ENCODE measurements at regions not wholly inside any gene's neighbourhood (a gene's known extent, or its start where the extent isn't known, plus 50 kb on each side); places are given as distances from the start of the nearest gene placed in this dataset.

GRCh38 chr12:82012176-82012575 is 253.0 kb upstream of the PPFIA2 start:
- Histone ChIP-seq H3K27ac (ENCODE audit: control insufficient read depth, insufficient read depth, low read length) (no peak overlapping the region), H3K9me1 (ENCODE audit: control insufficient read depth, extremely low read depth, insufficient read depth, low read length) (no peaks in the 10 kb centered on the region), H3K4me3 (ENCODE audit: control insufficient read depth in 2 of 3, extremely low read depth in 1 of 3, insufficient read depth in 2 of 3, low read depth in 1 of 3, low read length in 3 of 3) (no peak overlapping the region), H3K79me2 (ENCODE audit: control insufficient read depth, insufficient read depth, low read length) (no peaks in the 10 kb centered on the region), H2AFZ (ENCODE audit: control insufficient read depth, low read length) (no peak overlapping the region), H3K4me1 (ENCODE audit: control insufficient read depth, extremely low read depth, insufficient read depth, low read length) (no peaks in the 10 kb centered on the region), H3K36me3 (ENCODE audit: control insufficient read depth in 2 of 2, extremely low read depth in 1 of 2, insufficient read depth in 2 of 2, low read length in 2 of 2) (no peaks in the 10 kb centered on the region), H3K9me3 (ENCODE audit: control insufficient read depth, low read depth, low read length) (no peaks in the 10 kb centered on the region), H3K4me2 (ENCODE audit: control insufficient read depth, extremely low read depth, insufficient read depth, low read depth, low read length) (no peak overlapping the region), H4K20me1 (ENCODE audit: control insufficient read depth, extremely low read depth, insufficient read depth, low read length) (no peaks in the 10 kb centered on the region), H3K9ac (ENCODE audit: control insufficient read depth, extremely low read depth, insufficient read depth, low read length) (no peak overlapping the region), H3K27me3 (ENCODE audit: control insufficient read depth, extremely low read depth, insufficient read depth, low read length) (no peaks in the 10 kb centered on the region)
- DNase-seq (ENCODE audit: low read depth, low spot score) (no peak), FAIRE-seq (no peak)
- no peak for TF ChIP-seq EZH2 (IDR thresholded peaks at IDR 0.05; ENCODE audit: low read length)
- TF ChIP-seq CTCF (optimal IDR thresholded peaks at IDR 0.05 in 1 of 3, IDR thresholded peaks at IDR 0.05 in 1 of 3, conservative IDR thresholded peaks at IDR 0.05 in 1 of 3; ENCODE audit: extremely low read depth in 1 of 3, insufficient read depth in 2 of 3, low read length in 3 of 3) = no peak
- dilution Hi-C loops (cut with MboI; ENCODE audit: extremely low pct_ligation_motif_present, low sequenced_read_pairs) = no loop called here

- no peaks in the 10 kb centered on the region for H3K79me2 ChIP-seq (ENCODE audit: control insufficient read depth, insufficient read depth, low read length)
- FAIRE-seq = no peak
- no peak overlapping the region for H3K9ac ChIP-seq (ENCODE audit: control insufficient read depth, extremely low read depth, insufficient read depth, low read length)
- no peaks in the 10 kb centered on the region for H3K9me3 ChIP-seq (ENCODE audit: control insufficient read depth, low read depth, low read length)
- TF ChIP-seq CTCF (optimal IDR thresholded peaks at IDR 0.05 in 1 of 3, IDR thresholded peaks at IDR 0.05 in 1 of 3, conservative IDR thresholded peaks at IDR 0.05 in 1 of 3; ENCODE audit: extremely low read depth in 1 of 3, insufficient read depth in 2 of 3, low read length in 3 of 3) = no peak
- no peak for TF ChIP-seq EZH2 (IDR thresholded peaks at IDR 0.05; ENCODE audit: low read length)
- no peaks in the 10 kb centered on the region for H3K27me3 ChIP-seq (ENCODE audit: control insufficient read depth, extremely low read depth, insufficient read depth, low read length)
- no peaks in the 10 kb centered on the region for H3K9me1 ChIP-seq (ENCODE audit: control insufficient read depth, extremely low read depth, insufficient read depth, low read length)
- H2AFZ ChIP-seq (ENCODE audit: control insufficient read depth, low read length) = no peak overlapping the region
- dilution Hi-C loops (cut with MboI; ENCODE audit: extremely low pct_ligation_motif_present, low sequenced_read_pairs) = no loop called here
- H3K4me3 ChIP-seq (ENCODE audit: control insufficient read depth in 2 of 3, extremely low read depth in 1 of 3, insufficient read depth in 2 of 3, low read depth in 1 of 3, low read length in 3 of 3) = no peak overlapping the region
- H3K27ac ChIP-seq (ENCODE audit: control insufficient read depth, insufficient read depth, low read length) = no peak overlapping the region
- no peak for DNase-seq (ENCODE audit: low read depth, low spot score)
- no peaks in the 10 kb centered on the region for H3K4me1 ChIP-seq (ENCODE audit: control insufficient read depth, extremely low read depth, insufficient read depth, low read length)
- no peak overlapping the region for H3K4me2 ChIP-seq (ENCODE audit: control insufficient read depth, extremely low read depth, insufficient read depth, low read depth, low read length)
- H3K36me3 ChIP-seq (ENCODE audit: control insufficient read depth in 2 of 2, extremely low read depth in 1 of 2, insufficient read depth in 2 of 2, low read length in 2 of 2) = no peaks in the 10 kb centered on the region
- H4K20me1 ChIP-seq (ENCODE audit: control insufficient read depth, extremely low read depth, insufficient read depth, low read length) = no peaks in the 10 kb centered on the region
Observed at GRCh38 chr12:82009524-82009923, 250.4 kb upstream of the PPFIA2 start.
